ENCODE measurements at regions not wholly inside any gene's neighbourhood (a gene's known extent, or its start where the extent isn't known, plus 50 kb on each side); places are given as distances from the start of the nearest gene placed in this dataset.

DNA sequence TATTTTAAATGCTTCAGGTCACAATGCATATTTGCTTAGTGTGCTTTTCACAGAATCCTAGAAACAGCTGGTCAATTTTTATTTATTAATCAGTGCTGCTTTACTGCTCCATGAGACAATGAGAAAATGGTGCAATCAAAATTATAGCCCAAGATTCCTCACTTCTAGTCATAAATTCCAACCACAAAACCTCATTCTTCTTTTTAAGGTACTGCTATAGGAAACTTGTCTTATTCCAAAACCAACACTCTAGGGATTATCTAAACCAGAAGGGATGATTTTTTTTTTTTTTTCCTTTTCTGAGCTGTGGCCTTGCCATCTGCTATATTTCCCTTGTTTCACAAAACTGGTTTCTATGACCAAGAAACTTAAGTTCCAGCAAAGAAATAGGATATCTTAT lies 64.0 kb upstream of the SEMA3A start:
- TF ChIP-seq CTCF (IDR thresholded peaks at IDR 0.05; ENCODE audit: borderline replicate concordance, extremely low read depth, low read length, poor library complexity, severe bottlenecking) (no peak), EZH2 (IDR thresholded peaks at IDR 0.05; ENCODE audit: borderline replicate concordance, low read depth, low read length, severe bottlenecking) (no peak)

Data from DND-41 (cell line).